ENCODE measurements at regions not wholly inside any gene's neighbourhood (a gene's known extent, or its start where the extent isn't known, plus 50 kb on each side); places are given as distances from the start of the nearest gene placed in this dataset.

- no peaks in the 10 kb centered on the region for H3K9me3 ChIP-seq
- no peak overlapping the region for H3K27ac ChIP-seq
- no peaks in the 10 kb centered on the region for H3K36me3 ChIP-seq
- no peak for DNase-seq (ENCODE audit: low spot score in 2 of 2)
- no peaks in the 10 kb centered on the region for H3K27me3 ChIP-seq
- H3K4me1 ChIP-seq, result peaks cover 3 to 5% of the 10 kb centered on the region in 2 donors
- no peak overlapping the region for H3K4me3 ChIP-seq
- TF ChIP-seq, protein P1, sequence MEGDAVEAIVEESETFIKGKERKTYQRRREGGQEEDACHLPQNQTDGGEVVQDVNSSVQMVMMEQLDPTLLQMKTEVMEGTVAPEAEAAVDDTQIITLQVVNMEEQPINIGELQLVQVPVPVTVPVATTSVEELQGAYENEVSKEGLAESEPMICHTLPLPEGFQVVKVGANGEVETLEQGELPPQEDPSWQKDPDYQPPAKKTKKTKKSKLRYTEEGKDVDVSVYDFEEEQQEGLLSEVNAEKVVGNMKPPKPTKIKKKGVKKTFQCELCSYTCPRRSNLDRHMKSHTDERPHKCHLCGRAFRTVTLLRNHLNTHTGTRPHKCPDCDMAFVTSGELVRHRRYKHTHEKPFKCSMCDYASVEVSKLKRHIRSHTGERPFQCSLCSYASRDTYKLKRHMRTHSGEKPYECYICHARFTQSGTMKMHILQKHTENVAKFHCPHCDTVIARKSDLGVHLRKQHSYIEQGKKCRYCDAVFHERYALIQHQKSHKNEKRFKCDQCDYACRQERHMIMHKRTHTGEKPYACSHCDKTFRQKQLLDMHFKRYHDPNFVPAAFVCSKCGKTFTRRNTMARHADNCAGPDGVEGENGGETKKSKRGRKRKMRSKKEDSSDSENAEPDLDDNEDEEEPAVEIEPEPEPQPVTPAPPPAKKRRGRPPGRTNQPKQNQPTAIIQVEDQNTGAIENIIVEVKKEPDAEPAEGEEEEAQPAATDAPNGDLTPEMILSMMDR (IDR thresholded peaks at IDR 0.05), result no peak
- intact Hi-C loops (cut with DNase I), result no loop called here
These were observed 159.3 kb downstream of the MN1 start for GRCh38 chr22:27642104-27642800.

DNA sequence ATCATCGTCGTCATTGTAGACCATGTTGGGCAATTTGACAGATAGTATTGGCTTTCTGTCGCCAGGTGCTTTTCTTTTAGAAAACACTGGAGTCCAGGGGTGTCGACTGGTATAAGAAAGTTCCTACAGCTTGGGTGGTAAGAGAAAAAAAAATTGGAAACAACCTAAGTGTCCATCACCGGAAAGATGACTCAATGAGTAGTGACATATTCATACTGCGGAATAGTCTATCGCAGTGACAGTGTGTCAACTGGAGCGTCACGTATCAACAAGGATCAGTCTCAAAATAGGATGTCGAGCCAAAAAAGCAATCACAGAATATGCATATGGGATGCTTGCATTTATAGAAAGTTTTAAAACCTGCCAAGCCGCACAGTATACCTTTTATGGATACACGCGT is 157.6 kb downstream of the MN1 start:
- no peaks in the 10 kb centered on the region for H3K27me3 ChIP-seq
- TF ChIP-seq, protein P1 (IDR thresholded peaks at IDR 0.05), result no peak
- no peak for DNase-seq (ENCODE audit: low spot score in 2 of 2)
- H3K4me3 ChIP-seq, result no peak overlapping the region
- peaks cover 0 to 3% of the 10 kb centered on the region in 2 donors for H3K4me1 ChIP-seq
- intact Hi-C loops (cut with DNase I), result no loop called here
- H3K36me3 ChIP-seq, result no peaks in the 10 kb centered on the region
- H3K9me3 ChIP-seq, result no peaks in the 10 kb centered on the region
- no peak overlapping the region for H3K27ac ChIP-seq

- Histone ChIP-seq H3K4me3 (no peak overlapping the region), H3K9me3 (no peaks in the 10 kb centered on the region), H3K4me1 (peaks cover 0 to 3% of the 10 kb centered on the region in 2 donors), H3K36me3 (no peaks in the 10 kb centered on the region), H3K27ac (no peak overlapping the region), H3K27me3 (no peaks in the 10 kb centered on the region)
- DNase-seq (ENCODE audit: low spot score in 2 of 2), result no peak
- intact Hi-C loops (cut with DNase I), result no loop called here
- TF ChIP-seq, protein P1 (IDR thresholded peaks at IDR 0.05), result no peak
These were observed 157.0 kb downstream of the MN1 start for GRCh38 chr22:27644566-27644965.

DNA sequence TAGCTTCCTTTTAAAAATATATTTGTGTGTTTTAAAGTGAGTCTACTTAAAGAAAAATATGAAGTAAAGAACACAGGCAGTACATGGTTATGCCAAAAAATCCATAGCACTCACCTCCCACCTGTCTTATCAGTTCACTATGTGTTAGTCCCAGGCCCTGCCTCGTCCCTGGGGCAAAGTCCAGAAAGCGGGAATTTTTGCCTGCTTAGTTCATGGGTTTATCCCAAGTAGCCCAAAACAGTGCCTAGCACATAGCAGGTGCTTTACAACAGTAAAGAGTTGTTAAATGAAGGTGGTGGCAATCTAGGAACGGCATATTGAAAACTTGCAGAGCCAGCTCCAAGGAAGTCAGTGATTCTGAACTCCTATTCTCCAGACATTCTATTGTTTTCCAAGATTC is 154.0 kb downstream of the MN1 start:
- DNase-seq (ENCODE audit: low spot score in 2 of 2), result no peak
- intact Hi-C loops (cut with DNase I), result no loop called here
- Histone ChIP-seq H3K4me3 (no peak overlapping the region), H3K9me3 (no peaks in the 10 kb centered on the region), H3K27me3 (no peaks in the 10 kb centered on the region), H3K4me1 (peaks cover 0 to 15% of the 10 kb centered on the region in 2 donors), H3K27ac (no peak overlapping the region), H3K36me3 (no peaks in the 10 kb centered on the region)
- TF ChIP-seq, protein P1 (IDR thresholded peaks at IDR 0.05), result no peak

GRCh38 chr22:27648074-27648473 is 153.5 kb downstream of the MN1 start:
- intact Hi-C loops (cut with DNase I), result no loop called here
- Histone ChIP-seq H3K27ac (no peak overlapping the region), H3K27me3 (no peaks in the 10 kb centered on the region), H3K4me1 (peaks cover 0 to 15% of the 10 kb centered on the region in 2 donors), H3K36me3 (no peaks in the 10 kb centered on the region), H3K4me3 (no peak overlapping the region), H3K9me3 (no peaks in the 10 kb centered on the region)
- no peak for DNase-seq (ENCODE audit: low spot score in 2 of 2)
- TF ChIP-seq, protein P1 (IDR thresholded peaks at IDR 0.05), result no peak
